Endothelial cell of umbilical vein (primary cell): ENCODE measurements at regions not wholly inside any gene's neighbourhood (a gene's known extent, or its start where the extent isn't known, plus 50 kb on each side); places are given as distances from the start of the nearest gene placed in this dataset.

ENCODE experiments used
- BruUV-seq: library from RNA; stranded (reverse); fragments of 400-500 nt; replicated peaks from 2 replicates; lab custom pipeline; 2021; lab: Mats Ljungman, UMichigan
- CTCF ChIA-PET: fragments of 300-600, 350-600 bp; sonication (Branson Sonifier 250); formaldehyde crosslinking; loops from one replicate; lab custom pipeline; 2021; ENCODE audit warnings: antibody characterized with exemption, inconsistent platforms; lab: Charles Lee
- POLR2A ChIA-PET: fragments of 300-600, 350-600 bp; sonication (Branson Sonifier 250); formaldehyde crosslinking; loops from one replicate; lab custom pipeline; 2021; ENCODE audit warnings: antibody characterized with exemption, inconsistent platforms; lab: Charles Lee
- DNase-seq: peaks from one replicate; pipeline ENCODE4 v3.0.0-alpha.2; 2011; ENCODE audit warnings: low read depth, low spot score
- FAIRE-seq: peaks from 2 replicates; lab custom pipeline; 2011; peaks lifted over from hg19 to GRCh38; lab: Jason Lieb, UNC
- H2AFZ ChIP-seq: 2 replicates; pipeline ENCODE4 v1.6.0; 2012; ENCODE audit warnings: low read depth, low read length, control low read depth, inconsistent platforms
- H3K27ac ChIP-seq: 2 replicates; pipeline ENCODE4 v1.5.1; 2011; ENCODE audit warnings: low read depth, mild to moderate bottlenecking, control low read depth, low read length, moderate library complexity; ENCODE audit not compliant: insufficient read depth
- H3K27me3 ChIP-seq, 2 experiments: 2 replicates each; pipeline versions ENCODE4 v1.6.0 to v1.6.1; 2011; ENCODE audit warnings: low read length in 2 of 2, mixed read lengths in 1 of 2; ENCODE audit not compliant: control insufficient read depth in 2 of 2, insufficient read depth in 2 of 2
- H3K36me3 ChIP-seq, 2 experiments: 2 replicates in 1 of 2; 3 replicates in 1 of 2; pipeline ENCODE4 v1.5.1; 2011; ENCODE audit warnings: low read length in 2 of 2, mild to moderate bottlenecking in 1 of 2, moderate library complexity in 1 of 2; ENCODE audit not compliant: control insufficient read depth in 2 of 2, insufficient read depth in 2 of 2; ENCODE audit errors: extremely low read depth in 1 of 2
- H3K4me1 ChIP-seq: 3 replicates; pipeline ENCODE4 v1.5.1; 2011; ENCODE audit warnings: mild to moderate bottlenecking, low read length; ENCODE audit not compliant: control insufficient read depth, insufficient read depth; ENCODE audit errors: extremely low read depth
- H3K4me2 ChIP-seq: 2 replicates; pipeline ENCODE4 v1.6.1; 2011; ENCODE audit warnings: low read length, control low read depth, mixed read lengths; ENCODE audit not compliant: insufficient read depth
- H3K4me3 ChIP-seq, 3 experiments: fragments of 200-600 bp in 1 of 3; sonication (generic), shearing (Covaris generic) in 1 of 3; replicated peaks in 1 of 3; 2 replicates each; pipeline ENCODE4 v1.5.1; 2011 to 2016; ENCODE audit warnings: control low read depth in 3 of 3, low read length in 3 of 3, mild to moderate bottlenecking in 2 of 3, inconsistent platforms in 1 of 3, low read depth in 1 of 3, moderate library complexity in 1 of 3; ENCODE audit not compliant: insufficient read depth in 1 of 3
- H3K79me2 ChIP-seq: 2 replicates; pipeline ENCODE4 v1.6.0; 2012; ENCODE audit warnings: low read length, inconsistent platforms; ENCODE audit not compliant: control insufficient read depth, insufficient read depth
- H3K9ac ChIP-seq: replicated peaks from 2 replicates; pipeline ENCODE3; 2011; ENCODE audit warnings: low read length, control low read depth; ENCODE audit not compliant: insufficient read depth; ENCODE audit errors: extremely low read depth
- H3K9me1 ChIP-seq: replicated peaks from 3 replicates; pipeline ENCODE4 v1.6.0; 2011; ENCODE audit warnings: mild to moderate bottlenecking, low read length; ENCODE audit not compliant: control insufficient read depth, insufficient read depth; ENCODE audit errors: extremely low read depth
- H3K9me3 ChIP-seq: replicated peaks from 2 replicates; pipeline ENCODE4 v1.5.1; 2012; ENCODE audit warnings: low read length, inconsistent platforms; ENCODE audit not compliant: control insufficient read depth, insufficient read depth
- H4K20me1 ChIP-seq: replicated peaks from 2 replicates; pipeline ENCODE3; 2011; ENCODE audit warnings: mild to moderate bottlenecking, low read length; ENCODE audit not compliant: control insufficient read depth, insufficient read depth; ENCODE audit errors: extremely low read depth
- EZH2 ChIP-seq: IDR thresholded peaks from 2 replicates; pipeline ENCODE4 v1.6.1; 2012; ENCODE audit warnings: borderline replicate concordance, low read depth, mild to moderate bottlenecking, moderate library complexity, low read length, inconsistent platforms; ENCODE audit not compliant: severe bottlenecking
- FOS ChIP-seq: IDR thresholded peaks from 2 replicates; pipeline ENCODE4 v1.6.1; 2011; ENCODE audit warnings: mild to moderate bottlenecking, low read length, moderate library complexity, borderline replicate concordance; ENCODE audit not compliant: insufficient read depth
- GATA2 ChIP-seq: IDR thresholded peaks from 2 replicates; pipeline ENCODE4 v1.7.0; 2011; ENCODE audit warnings: low read depth, mild to moderate bottlenecking, moderate library complexity, mixed read lengths, low read length; ENCODE audit not compliant: insufficient read length, insufficient read depth
- JUN ChIP-seq: IDR thresholded peaks from 2 replicates; pipeline ENCODE4 v1.6.1; 2011; ENCODE audit warnings: borderline replicate concordance, low read depth; ENCODE audit not compliant: insufficient read length, insufficient read depth
- MYC ChIP-seq: IDR thresholded peaks from one replicate; pipeline ENCODE4 v1.6.1; 2011; ENCODE audit warnings: mild to moderate bottlenecking, low read depth, low read length
- POLR2A ChIP-seq: IDR thresholded peaks from 2 replicates; pipeline ENCODE4 v1.6.1; 2012; ENCODE audit warnings: low read depth, mild to moderate bottlenecking, control low read depth, low read length
- POLR2AphosphoS5 ChIP-seq: IDR thresholded peaks from 2 replicates; pipeline ENCODE4 v1.6.1; 2012; ENCODE audit warnings: low read depth, mild to moderate bottlenecking, control low read depth, low read length, moderate library complexity; ENCODE audit not compliant: insufficient read depth
- dilution Hi-C: fragments of 300-500 bp; cut with MboI; formaldehyde crosslinking; loops from one replicate; pipeline ENCODE4 v1.15.0; 2019; ENCODE audit warnings: low sequenced_read_pairs; ENCODE audit not compliant: extremely low pct_ligation_motif_present
- intact Hi-C: fragments of 100-400 bp; cut with micrococcal nuclease; formaldehyde crosslinking; loops from one replicate; pipeline ENCODE4 v1.10.0; 2022
- TF ChIP-seq, protein P1 (sequence below): IDR thresholded peaks from 2 replicates; pipeline ENCODE4 v1.6.1; 2011; ENCODE audit not compliant: insufficient read depth, insufficient read length
- TF ChIP-seq, protein P2 (sequence below), 2 donors: IDR thresholded peaks; 1 replicate in 1 of 2; 2 replicates in 1 of 2; pipeline ENCODE4 v1.5.1; 2011; ENCODE audit warnings: low read length in 2 of 2, mild to moderate bottlenecking in 2 of 2, moderate library complexity in 2 of 2, control low read depth in 1 of 2, inconsistent platforms in 1 of 2, low read depth in 1 of 2; ENCODE audit not compliant: insufficient read depth in 1 of 2; ENCODE audit errors: extremely low read depth in 1 of 2

DNA sequence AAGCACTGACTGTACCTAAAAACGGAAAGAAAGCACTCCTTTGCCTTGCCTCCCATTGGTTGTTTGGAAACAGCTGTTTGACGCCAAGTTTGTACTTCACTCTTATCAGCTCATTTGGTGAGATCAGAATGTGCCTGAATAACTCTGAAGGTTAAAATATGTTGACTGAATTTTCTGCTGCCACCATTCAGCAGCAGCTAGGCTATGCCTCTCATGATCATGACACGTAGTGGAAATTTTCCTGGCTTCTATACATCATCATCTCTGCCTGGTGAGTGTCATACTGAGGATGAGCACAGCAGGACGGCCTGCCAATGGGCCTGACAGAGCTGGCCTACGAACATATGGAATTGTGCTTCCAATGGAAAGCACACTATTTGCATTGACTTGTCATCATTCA is 704.9 kb upstream of the CITED2 start:
- Histone ChIP-seq H3K4me2 (no peak overlapping the region), H4K20me1 (no peaks in the 10 kb centered on the region), H3K79me2 (no peaks in the 10 kb centered on the region), H2AFZ (no peak overlapping the region), H3K9me1 (no peaks in the 10 kb centered on the region), H3K27me3 (no peaks in the 10 kb centered on the region), H3K9ac (no peak overlapping the region), H3K4me3 (no peak overlapping the region), H3K36me3 (no peaks in the 10 kb centered on the region), H3K27ac (no peak overlapping the region), H3K9me3 (no peaks in the 10 kb centered on the region), H3K4me1 (peaks cover 15% of the 10 kb centered on the region)
- TF ChIP-seq, protein P1, sequence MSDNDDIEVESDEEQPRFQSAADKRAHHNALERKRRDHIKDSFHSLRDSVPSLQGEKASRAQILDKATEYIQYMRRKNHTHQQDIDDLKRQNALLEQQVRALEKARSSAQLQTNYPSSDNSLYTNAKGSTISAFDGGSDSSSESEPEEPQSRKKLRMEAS: no peak
- TF ChIP-seq MYC (no peak), FOS (no peak), GATA2 (no peak), POLR2A (no peak), JUN (no peak), POLR2AphosphoS5 (no peak), EZH2 (no peak)
- TF ChIP-seq, protein P2, sequence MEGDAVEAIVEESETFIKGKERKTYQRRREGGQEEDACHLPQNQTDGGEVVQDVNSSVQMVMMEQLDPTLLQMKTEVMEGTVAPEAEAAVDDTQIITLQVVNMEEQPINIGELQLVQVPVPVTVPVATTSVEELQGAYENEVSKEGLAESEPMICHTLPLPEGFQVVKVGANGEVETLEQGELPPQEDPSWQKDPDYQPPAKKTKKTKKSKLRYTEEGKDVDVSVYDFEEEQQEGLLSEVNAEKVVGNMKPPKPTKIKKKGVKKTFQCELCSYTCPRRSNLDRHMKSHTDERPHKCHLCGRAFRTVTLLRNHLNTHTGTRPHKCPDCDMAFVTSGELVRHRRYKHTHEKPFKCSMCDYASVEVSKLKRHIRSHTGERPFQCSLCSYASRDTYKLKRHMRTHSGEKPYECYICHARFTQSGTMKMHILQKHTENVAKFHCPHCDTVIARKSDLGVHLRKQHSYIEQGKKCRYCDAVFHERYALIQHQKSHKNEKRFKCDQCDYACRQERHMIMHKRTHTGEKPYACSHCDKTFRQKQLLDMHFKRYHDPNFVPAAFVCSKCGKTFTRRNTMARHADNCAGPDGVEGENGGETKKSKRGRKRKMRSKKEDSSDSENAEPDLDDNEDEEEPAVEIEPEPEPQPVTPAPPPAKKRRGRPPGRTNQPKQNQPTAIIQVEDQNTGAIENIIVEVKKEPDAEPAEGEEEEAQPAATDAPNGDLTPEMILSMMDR (IDR thresholded peaks at IDR 0.05; ENCODE audit: extremely low read depth in 1 of 2, insufficient read depth in 1 of 2, low read depth in 1 of 2, low read length in 2 of 2): no peak
- dilution Hi-C loops (no loop called here), intact Hi-C loops (loop anchor here (5.0 kb wide), 1 partner anchor 268 kb away; no protein-coding TSS in a partner anchor)
- POLR2A ChIA-PET: no interaction called here
- CTCF ChIA-PET: interaction anchor here (1.0 to 1.8 kb wide), 5 partner anchors 9 to 710 kb away, joined by 3 to 5 read pairs (median 4); partner anchors contain the start of gene CITED2
- FAIRE-seq (no peak), DNase-seq (peak; percentile 30)
- BruUV-seq: no TSS peak
